Sigmoid colon (tissue), 6 donors: ENCODE measurements at regions not wholly inside any gene's neighbourhood (a gene's known extent, or its start where the extent isn't known, plus 50 kb on each side); places are given as distances from the start of the nearest gene placed in this dataset.

Source experiments
- DNase-seq: peaks from one replicate; pipeline ENCODE4 v3.0.0-alpha.2; 2019
- H3K27ac ChIP-seq, 4 donors: fragments of 200-600 bp; sonication (generic); one replicate each; pipeline ENCODE4 v1.5.1; 2016 to 2019; ENCODE audit warnings: mild to moderate bottlenecking in 1 of 4
- H3K27me3 ChIP-seq, 3 donors: fragments of 200-600 bp; sonication (generic); one replicate each; pipeline ENCODE4 v1.5.1; 2019; ENCODE audit warnings: mild to moderate bottlenecking in 1 of 3
- H3K36me3 ChIP-seq, 4 donors: fragments of 200-600 bp; sonication (generic); one replicate each; pipeline ENCODE4 v1.5.1; 2016 to 2019
- H3K4me1 ChIP-seq, 4 donors: fragments of 200-600 bp; sonication (generic); one replicate each; pipeline ENCODE4 v1.5.1; 2017 to 2019
- H3K4me3 ChIP-seq, 4 donors: fragments of 200-600 bp; sonication (generic); one replicate each; pipeline ENCODE4 v1.5.1; 2017 to 2019; ENCODE audit warnings: mild to moderate bottlenecking in 2 of 4, moderate library complexity in 1 of 4
- H3K9me3 ChIP-seq, 4 donors: fragments of 200-600 bp in 3 of 4; sonication (generic) in 3 of 4; one replicate each; pipeline versions ENCODE4 v1.5.1 to v1.6.1; 2013 to 2019
- CTCF ChIP-seq, 4 experiments: fragments of 450-650 bp in 3 of 4; fragments of 200-600 bp in 1 of 4; IDR thresholded peaks; one replicate each; pipeline ENCODE4 v1.5.1; 2016 to 2019; ENCODE audit warnings: antibody characterized with exemption in 4 of 4, mild to moderate bottlenecking in 3 of 4, moderate library complexity in 2 of 4
- EP300 ChIP-seq, 4 donors: sonication (generic); formaldehyde crosslinking; IDR thresholded peaks; one replicate each; pipeline ENCODE4 v1.6.1; 2017; ENCODE audit warnings: antibody characterized with exemption in 4 of 4
- POLR2A ChIP-seq, 2 donors: fragments of 450-650 bp; IDR thresholded peaks; one replicate each; pipeline ENCODE4 v1.6.1; 2016; ENCODE audit warnings: antibody characterized with exemption in 2 of 2, mild to moderate bottlenecking in 2 of 2, moderate library complexity in 2 of 2
- POLR2AphosphoS5 ChIP-seq, 4 donors: sonication (generic); formaldehyde crosslinking; IDR thresholded peaks; one replicate each; pipeline ENCODE4 v1.6.1; 2017; ENCODE audit warnings: antibody characterized with exemption in 4 of 4
- WGBS, 2 donors: extraction: QIAGEN DNeasy Blood & Tissue Kit; methylation state at CpG; one replicate each; pipeline ENCODE4 v1.1.7; 2013; 5-methylcytosine and 5-hydroxymethylcytosine counted together
- intact Hi-C: fragments of 100-400 bp; cut with DNase I; formaldehyde crosslinking; loops from one replicate; pipeline ENCODE4 v1.15.1; 2023
- donor health status: healthy with polysubstance abuse.
- donor health status: healthy.

GRCh38 chr6:87808005-87808757, 106.1 kb upstream of the AKIRIN2 start:
- H3K27ac ChIP-seq: no peak overlapping the region
- no peak overlapping the region for H3K4me3 ChIP-seq
- H3K27me3 ChIP-seq: no peaks in the 10 kb centered on the region
- intact Hi-C loops: no loop called here
- no peak for DNase-seq
- no peaks in the 10 kb centered on the region for H3K9me3 ChIP-seq
- H3K36me3 ChIP-seq: no peaks in the 10 kb centered on the region
- 22 to 52% methylated on average over 5 of the region's 5 CpGs for WGBS, 2 donors
- TF ChIP-seq CTCF (IDR thresholded peaks at IDR 0.05): no peak
- TF ChIP-seq POLR2A (IDR thresholded peaks at IDR 0.05): no peak
- no peak for TF ChIP-seq EP300 (IDR thresholded peaks at IDR 0.05)
- TF ChIP-seq POLR2AphosphoS5 (IDR thresholded peaks at IDR 0.05): no peak
- no peaks in the 10 kb centered on the region for H3K4me1 ChIP-seq

- H3K4me1 ChIP-seq: no peaks in the 10 kb centered on the region
- H3K36me3 ChIP-seq: no peaks in the 10 kb centered on the region
- no peak for DNase-seq
- no peaks in the 10 kb centered on the region for H3K9me3 ChIP-seq
- H3K27ac ChIP-seq: no peak overlapping the region
- WGBS, 2 donors: 75 to 91% methylated on average over 4 of the region's 4 CpGs
- H3K4me3 ChIP-seq: no peak overlapping the region
- no peak for TF ChIP-seq POLR2A (IDR thresholded peaks at IDR 0.05)
- no peak for TF ChIP-seq POLR2AphosphoS5 (IDR thresholded peaks at IDR 0.05)
- no peak for TF ChIP-seq CTCF (IDR thresholded peaks at IDR 0.05)
- no peak for TF ChIP-seq EP300 (IDR thresholded peaks at IDR 0.05)
- H3K27me3 ChIP-seq: no peaks in the 10 kb centered on the region
- intact Hi-C loops: no loop called here
Observed at GRCh38 chr6:87807475-87807874, 105.4 kb upstream of the AKIRIN2 start.

- Histone ChIP-seq H3K9me3 (no peaks in the 10 kb centered on the region), H3K27me3 (no peaks in the 10 kb centered on the region), H3K4me1 (no peaks in the 10 kb centered on the region), H3K4me3 (no peak overlapping the region), H3K36me3 (no peaks in the 10 kb centered on the region), H3K27ac (no peak overlapping the region)
- 13 to 61% methylated on average over 4 of the region's 4 CpGs for WGBS, 2 donors
- TF ChIP-seq CTCF (IDR thresholded peaks at IDR 0.05) (no peak), EP300 (IDR thresholded peaks at IDR 0.05) (no peak), POLR2AphosphoS5 (IDR thresholded peaks at IDR 0.05) (no peak), POLR2A (IDR thresholded peaks at IDR 0.05) (no peak)
- DNase-seq: no peak
- intact Hi-C loops: no loop called here
Observed at GRCh38 chr6:87806635-87807034, 104.6 kb upstream of the AKIRIN2 start.

- Histone ChIP-seq H3K36me3 (no peaks in the 10 kb centered on the region), H3K27ac (no peak overlapping the region), H3K9me3 (no peaks in the 10 kb centered on the region), H3K27me3 (no peaks in the 10 kb centered on the region), H3K4me1 (no peaks in the 10 kb centered on the region), H3K4me3 (no peak overlapping the region)
- no peak for TF ChIP-seq POLR2AphosphoS5 (IDR thresholded peaks at IDR 0.05)
- no peak for TF ChIP-seq EP300 (IDR thresholded peaks at IDR 0.05)
- TF ChIP-seq POLR2A (IDR thresholded peaks at IDR 0.05): no peak
- no peak for TF ChIP-seq CTCF (IDR thresholded peaks at IDR 0.05)
- no peak for DNase-seq
- intact Hi-C loops: no loop called here
- WGBS, 2 donors: 56 to 68% methylated on average over 1 of the region's 1 CpG
Observed at GRCh38 chr6:87806099-87806498, 104.1 kb upstream of the AKIRIN2 start.

- H3K27me3 ChIP-seq: no peaks in the 10 kb centered on the region
- H3K4me3 ChIP-seq: no peak overlapping the region
- DNase-seq: no peak
- H3K36me3 ChIP-seq: no peaks in the 10 kb centered on the region
- no peaks in the 10 kb centered on the region for H3K9me3 ChIP-seq
- no peak for TF ChIP-seq POLR2AphosphoS5 (IDR thresholded peaks at IDR 0.05)
- TF ChIP-seq POLR2A (IDR thresholded peaks at IDR 0.05): no peak
- TF ChIP-seq EP300 (IDR thresholded peaks at IDR 0.05): no peak
- TF ChIP-seq CTCF (IDR thresholded peaks at IDR 0.05): no peak
- WGBS, 2 donors: 51 to 71% methylated on average over 3 of the region's 3 CpGs
- H3K27ac ChIP-seq: no peak overlapping the region
- H3K4me1 ChIP-seq: no peaks in the 10 kb centered on the region
- intact Hi-C loops: no loop called here
Observed at GRCh38 chr6:87803791-87804190, 101.8 kb upstream of the AKIRIN2 start.
